Left colon (tissue), 2 donors: ENCODE measurements at regions not wholly inside any gene's neighbourhood (a gene's known extent, or its start where the extent isn't known, plus 50 kb on each side); places are given as distances from the start of the nearest gene placed in this dataset.
"Not testable (repeated sequence)": the region's sequence is repeated elsewhere in the genome, so short reads cannot be mapped to it uniquely, and the experiment has no call there.

ENCODE experiments used
- ATAC-seq: fragments of 200-7000 bp; cut with Tn5 transposase; one replicate; pipeline ENCODE4 v1.9.1; 2020; ENCODE audit warnings: mild to moderate bottlenecking, moderate library complexity
- DNase-seq, 2 donors: peaks; one replicate each; pipeline ENCODE4 v3.0.0-alpha.2; 2020
- intact Hi-C, 2 donors: fragments of 100-400 bp; cut with DNase I in 1 of 2; cut with micrococcal nuclease in 1 of 2; formaldehyde crosslinking; loops; one replicate each; pipeline versions ENCODE4 v1.11.2 to v1.14.0; 2022; cut with DNase I, micrococcal nuclease
- donor health status: DM: no; HTN: no; CAD: no.
- donor health status: DM: yes; HTN: yes; CAD: no.

- DNase-seq, result no peak
- intact Hi-C loops, result no loop called here
- no peak for ATAC-seq
Observed at GRCh38 chr1:98575955-98576354, 85.6 kb upstream of the SNX7 start.

DNA sequence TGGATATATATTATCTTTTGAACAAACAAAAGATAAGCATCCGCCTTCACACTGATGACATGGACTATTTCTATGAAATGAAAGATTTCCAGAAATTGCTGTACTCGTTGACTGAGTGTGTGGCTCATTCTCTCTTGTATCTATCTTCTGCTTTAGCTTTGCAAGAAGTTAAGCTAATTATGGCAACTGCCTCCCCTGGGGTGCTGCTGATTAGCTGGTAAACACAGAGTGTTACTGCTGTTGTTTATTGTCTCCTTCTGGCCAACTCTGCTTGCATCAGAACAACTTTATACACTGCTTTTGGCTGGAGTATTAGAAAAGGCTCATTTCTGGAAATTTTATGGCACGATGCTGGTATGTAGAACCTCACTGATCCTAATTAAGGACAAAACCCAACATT is 95.6 kb upstream of the SNX7 start:
- intact Hi-C loops, result no loop called here
- ATAC-seq (no peak), DNase-seq (no peak)

GRCh38 chr1:98559291-98559690 is 102.2 kb upstream of the SNX7 start:
- DNase-seq, result no peak
- no peak for ATAC-seq
- intact Hi-C loops, result no loop called here

- DNase-seq (no peak), ATAC-seq (no peak)
- intact Hi-C loops, result no loop called here
Observed at GRCh38 chr1:98557895-98558294, 103.6 kb upstream of the SNX7 start.

DNA sequence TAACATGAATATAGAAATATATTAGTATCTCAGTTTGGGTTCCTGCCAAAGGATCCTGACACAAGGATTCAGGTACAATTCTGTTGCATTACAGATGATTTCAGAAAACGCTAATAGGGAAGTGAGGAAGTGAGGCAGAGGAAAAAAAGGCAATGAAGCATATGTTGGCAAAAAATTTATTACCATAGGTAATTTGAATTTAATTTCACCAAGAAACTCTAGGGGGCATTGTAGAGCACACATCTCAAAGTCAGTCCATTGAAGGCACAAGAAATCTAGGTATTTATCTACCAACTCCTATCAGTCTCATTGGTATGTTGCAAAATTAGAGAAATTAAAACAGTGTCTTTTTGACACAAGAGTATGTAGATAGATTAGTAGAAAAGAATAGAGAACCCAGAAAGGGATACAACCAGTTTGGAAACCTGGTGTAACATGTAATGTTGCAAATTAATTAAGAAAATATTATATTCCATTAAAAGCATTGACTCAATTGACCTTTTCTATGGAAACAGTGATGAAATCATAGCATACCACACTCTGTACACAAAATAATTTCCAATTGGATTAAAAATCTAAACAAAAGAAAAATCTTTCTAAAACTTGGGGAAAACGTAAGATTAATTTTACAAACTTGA is 104.9 kb upstream of the SNX7 start:
- DNase-seq, result no peak
- no peak for ATAC-seq
- intact Hi-C loops, result no loop called here

GRCh38 chr1:98555814-98556213 is 105.7 kb upstream of the SNX7 start:
- ATAC-seq (no peak), DNase-seq (no peak)
- intact Hi-C loops, result no loop called here

DNA sequence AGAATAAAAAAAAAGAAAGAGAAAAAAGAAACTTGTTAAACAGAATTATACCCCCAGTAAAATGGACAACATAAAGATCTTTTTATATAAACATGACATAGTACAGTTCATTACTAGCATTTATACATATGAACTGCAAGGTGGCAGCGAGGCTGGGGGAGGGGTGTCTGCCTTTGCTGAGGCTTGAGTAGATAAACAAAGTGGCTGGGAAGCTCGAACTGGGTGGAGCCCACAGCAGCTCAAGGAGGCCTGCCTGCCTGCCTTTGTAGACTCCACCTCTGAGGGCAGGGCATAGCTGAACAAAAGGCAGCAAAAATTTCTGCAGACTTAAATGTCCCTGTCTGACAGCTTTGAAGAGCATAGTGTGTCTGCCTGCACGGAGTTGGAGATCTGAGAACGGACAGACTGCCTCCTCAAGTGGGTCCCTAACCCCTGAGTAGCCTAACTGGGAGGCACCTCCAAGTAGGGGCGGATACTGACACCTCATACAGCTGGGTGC is 108.9 kb upstream of the SNX7 start:
- intact Hi-C loops, DNase-seq, ATAC-seq: not testable (repeated sequence)

DNA sequence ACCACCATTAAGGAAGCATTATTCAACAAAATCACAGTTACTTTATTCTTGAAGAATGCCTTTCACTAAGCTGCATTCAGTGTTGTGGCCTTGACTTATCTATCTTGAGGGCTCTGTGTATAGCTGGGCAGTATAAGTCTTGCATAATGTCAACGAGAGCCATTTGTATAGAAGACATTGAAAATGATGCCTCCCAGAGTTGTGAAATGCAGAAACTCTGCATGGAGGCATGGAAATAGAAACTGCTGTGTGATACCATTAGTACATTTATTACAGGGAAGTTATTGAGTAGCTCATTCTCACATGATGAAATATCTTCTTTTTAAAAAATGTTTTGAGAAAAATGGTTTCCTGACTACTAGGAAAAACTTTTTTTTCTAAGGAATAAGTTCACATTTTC is 111.4 kb upstream of the SNX7 start:
- DNase-seq, result no peak
- no peak for ATAC-seq
- intact Hi-C loops, result no loop called here

GRCh38 chr1:98546319-98546718 is 115.2 kb upstream of the SNX7 start:
- intact Hi-C loops, result no loop called here
- no peak for DNase-seq
- no peak for ATAC-seq

- no peak for ATAC-seq
- DNase-seq, result no peak
- intact Hi-C loops, result no loop called here
Observed at GRCh38 chr1:98538106-98538505, 123.4 kb upstream of the SNX7 start.

DNA sequence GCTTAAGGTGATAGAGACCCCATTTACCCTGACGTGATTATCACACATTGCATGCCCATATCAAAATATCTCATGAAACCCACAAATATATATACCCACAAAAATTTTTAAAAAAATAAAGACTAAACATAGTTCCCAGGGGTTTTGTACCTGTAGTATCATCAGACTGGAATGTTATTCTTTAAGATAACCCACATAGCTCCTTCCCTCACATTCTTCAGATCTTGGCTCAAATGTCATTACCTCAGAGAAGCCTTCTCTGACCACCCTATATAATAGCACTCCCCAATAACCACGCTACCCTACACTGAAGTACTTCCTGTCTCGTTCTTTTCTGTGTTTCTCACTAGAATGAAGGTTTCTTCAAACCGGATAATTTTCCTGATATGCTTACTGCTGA is 138.3 kb upstream of the SNX7 start:
- DNase-seq (no peak), ATAC-seq (no peak)
- intact Hi-C loops, result no loop called here

- DNase-seq (no peak), ATAC-seq (no peak)
- intact Hi-C loops, result no loop called here
Observed at GRCh38 chr1:98516306-98516705, 145.2 kb upstream of the SNX7 start.

DNA sequence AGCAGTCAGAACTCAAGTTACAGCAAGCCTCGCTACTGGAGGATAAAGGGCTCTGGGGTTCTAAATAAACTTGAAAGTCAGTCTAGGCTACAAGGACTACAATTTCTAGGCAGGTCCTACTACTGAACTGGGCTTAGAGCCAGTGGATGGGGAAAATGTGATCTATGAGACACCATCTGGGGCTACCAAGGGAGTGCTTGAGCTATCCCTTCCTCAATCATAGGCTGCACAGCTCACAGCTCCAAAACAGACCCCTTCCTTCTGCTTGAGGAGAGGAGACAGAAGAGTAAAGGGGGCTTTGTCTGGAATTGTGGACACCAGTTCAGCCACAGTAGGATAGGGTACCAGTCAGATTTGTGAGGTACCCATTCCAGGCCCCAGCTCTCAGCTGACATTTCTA is 145.8 kb upstream of the SNX7 start:
- intact Hi-C loops, result no loop called here
- ATAC-seq, result no peak
- DNase-seq, result no peak

DNA sequence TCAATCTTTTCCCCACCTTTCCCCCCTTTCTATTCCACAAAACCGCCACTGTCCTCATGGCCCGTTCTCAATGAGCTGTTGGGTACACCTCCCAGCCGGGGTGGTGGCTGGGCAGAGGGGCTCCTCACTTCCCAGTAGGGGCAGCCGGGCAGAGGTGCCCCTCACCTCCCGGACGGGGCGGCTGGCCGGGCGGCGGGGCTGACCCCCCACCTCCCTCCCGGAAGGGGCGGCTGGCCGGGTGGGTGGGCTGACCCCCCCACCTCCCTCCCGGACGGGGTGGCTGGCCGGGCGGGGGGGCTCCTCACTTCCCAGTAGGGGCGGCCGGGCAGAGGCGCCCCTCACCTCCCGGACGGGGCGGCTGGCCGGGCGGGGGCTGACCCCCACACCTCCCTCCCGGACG is 149.3 kb upstream of the SNX7 start:
- intact Hi-C loops, ATAC-seq, DNase-seq: not testable (repeated sequence)

GRCh38 chr1:98503771-98504170 is 157.8 kb upstream of the SNX7 start:
- no peak for ATAC-seq
- intact Hi-C loops, result no loop called here
- DNase-seq, result no peak

GRCh38 chr1:98502937-98503336 is 158.6 kb upstream of the SNX7 start:
- ATAC-seq, result no peak
- DNase-seq, result no peak
- intact Hi-C loops, result no loop called here

- ATAC-seq (no peak), DNase-seq (no peak)
- intact Hi-C loops, result no loop called here
Observed at GRCh38 chr1:98500324-98500723, 161.2 kb upstream of the SNX7 start.

- ATAC-seq, result no peak
- intact Hi-C loops, result no loop called here
- no peak for DNase-seq
Observed at GRCh38 chr1:98498651-98499050, 162.9 kb upstream of the SNX7 start.

DNA sequence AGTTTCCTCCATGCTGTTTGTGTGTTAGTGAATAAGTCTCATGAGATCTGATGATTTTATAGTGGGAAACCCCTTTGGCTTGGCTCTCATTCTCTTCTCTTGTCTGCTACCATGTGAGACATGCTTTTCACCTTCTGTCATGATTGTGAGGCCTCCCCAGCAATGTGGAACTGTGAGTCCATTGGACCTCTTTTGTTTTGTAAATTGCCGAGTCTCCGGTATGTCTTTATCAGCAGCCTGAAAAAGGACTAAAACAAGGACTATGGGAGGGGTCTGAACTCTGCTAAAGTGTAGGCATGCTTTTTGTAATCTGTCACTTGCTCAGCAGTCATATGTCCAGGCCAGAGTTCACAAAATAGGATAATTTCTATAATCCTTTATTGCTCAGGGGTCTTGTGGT is 164.0 kb upstream of the SNX7 start:
- intact Hi-C loops, result no loop called here
- DNase-seq (no peak), ATAC-seq (no peak)

DNA sequence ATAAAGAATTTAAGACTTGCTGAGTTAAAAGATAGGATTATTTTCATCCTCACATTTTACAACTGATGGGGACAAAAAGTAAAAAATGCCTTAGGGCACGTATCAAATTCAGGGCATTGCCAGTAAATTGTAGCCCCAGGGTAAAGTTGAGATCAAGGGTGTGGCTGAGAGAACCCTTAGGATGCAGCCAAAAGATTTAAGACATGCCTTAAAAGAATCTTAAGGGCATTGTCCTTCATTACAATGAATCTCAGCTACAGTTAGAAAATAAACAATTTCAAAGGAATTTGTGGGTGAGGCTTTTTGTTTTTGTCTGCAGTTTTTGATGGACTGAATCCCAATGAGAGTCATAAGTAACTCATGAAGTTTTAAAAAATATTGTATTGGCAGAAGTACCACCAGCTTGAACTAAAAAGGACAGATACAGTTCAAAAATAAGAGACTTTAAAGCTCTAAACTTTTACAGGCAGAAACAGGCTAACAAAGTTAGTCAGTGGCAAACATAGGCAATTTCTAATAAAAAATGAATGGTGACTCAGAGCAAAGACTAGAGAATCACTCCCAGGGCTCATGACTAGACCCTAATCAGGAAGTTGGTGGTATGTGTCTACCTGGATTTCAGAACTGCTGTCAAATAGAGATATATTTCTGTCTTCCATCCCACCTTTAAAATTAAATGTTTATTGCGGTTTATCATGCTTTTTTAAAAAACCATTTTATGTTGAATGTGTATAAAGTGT is 165.1 kb upstream of the SNX7 start:
- no peak for DNase-seq
- intact Hi-C loops, result no loop called here
- no peak for ATAC-seq

- DNase-seq (no peak), ATAC-seq (no peak)
- intact Hi-C loops, result no loop called here
Observed at GRCh38 chr1:98493469-98493868, 168.1 kb upstream of the SNX7 start.
